WTC11 (cell line): ENCODE measurements at regions not wholly inside any gene's neighbourhood (a gene's known extent, or its start where the extent isn't known, plus 50 kb on each side); places are given as distances from the start of the nearest gene placed in this dataset.

Experiments
- ATAC-seq: fragments of 200-7000 bp; cut with Tn5 transposase; 2 replicates; pipeline ENCODE4 v1.10.0; 2021; ENCODE audit warnings: mild to moderate bottlenecking, moderate library complexity
- CTCF ChIA-PET: fragments of 300-600 bp; sonication (Branson Sonifier 250); formaldehyde crosslinking; loops from one replicate; lab custom pipeline; 2021; ENCODE audit warnings: antibody characterized with exemption; lab: Charles Lee
- POLR2A ChIA-PET: fragments of 350-600 bp; sonication (Branson Sonifier 250); formaldehyde crosslinking; loops from one replicate; lab custom pipeline; 2021; ENCODE audit warnings: antibody characterized with exemption; lab: Charles Lee
- DNase-seq: peaks from one replicate; pipeline ENCODE4 v3.0.0; 2021; ENCODE audit warnings: low spot score
- H3K27ac Mint-ChIP-seq: 2 replicates; pipeline ENCODE4 v1.8.0; 2021; ENCODE audit warnings: mixed read lengths
- H3K27me3 Mint-ChIP-seq: 2 replicates; pipeline ENCODE4 v1.8.0; 2021; ENCODE audit warnings: low read depth, mild to moderate bottlenecking, moderate library complexity, mixed read lengths
- H3K36me3 Mint-ChIP-seq: 2 replicates; pipeline ENCODE4 v1.8.0; 2021; ENCODE audit warnings: mixed read lengths
- H3K4me1 Mint-ChIP-seq: 2 replicates; pipeline ENCODE4 v1.8.0; 2022; ENCODE audit warnings: mixed read lengths
- H3K4me3 Mint-ChIP-seq: 2 replicates; pipeline ENCODE4 v1.8.0; 2021; ENCODE audit warnings: mild to moderate bottlenecking, moderate library complexity, mixed read lengths
- H3K9me3 Mint-ChIP-seq: 2 replicates; pipeline ENCODE4 v1.8.0; 2021; ENCODE audit warnings: mixed read lengths
- ATF2 ChIP-seq: sonication (generic); formaldehyde crosslinking; IDR thresholded peaks from 2 replicates; pipeline ENCODE4 v1.8.1; 2022; ENCODE audit warnings: low read depth, missing genetic modification reagents, borderline replicate concordance
- ATF6 ChIP-seq: sonication (generic); formaldehyde crosslinking; IDR thresholded peaks from 2 replicates; pipeline ENCODE4 v1.8.1; 2023; ENCODE audit warnings: mild to moderate bottlenecking, missing genetic modification reagents
- CREB1 ChIP-seq: sonication (generic); formaldehyde crosslinking; IDR thresholded peaks from 2 replicates; pipeline ENCODE4 v1.8.0; 2023; ENCODE audit warnings: mild to moderate bottlenecking, missing genetic modification reagents
- ERG ChIP-seq: fragments of 250-450 bp; sonication (Bioruptor Pico); IDR thresholded peaks from 2 replicates; pipeline ENCODE4 v1.8.0; 2021; ENCODE audit warnings: mild to moderate bottlenecking
- GABPB1 ChIP-seq: sonication (generic); formaldehyde crosslinking; IDR thresholded peaks from 2 replicates; pipeline ENCODE4 v1.8.1; 2023; ENCODE audit warnings: mild to moderate bottlenecking, missing genetic modification reagents
- HMGXB4 ChIP-seq: sonication (generic); formaldehyde crosslinking; IDR thresholded peaks from 2 replicates; pipeline ENCODE4 v1.8.1; 2023; ENCODE audit warnings: mild to moderate bottlenecking, moderate library complexity, missing genetic modification reagents
- NFYB ChIP-seq: sonication (generic); formaldehyde crosslinking; conservative IDR thresholded peaks from 2 replicates; pipeline ENCODE4 v1.8.0; 2022; ENCODE audit warnings: low read depth, missing genetic modification reagents
- RORB ChIP-seq: fragments of 250-450 bp; sonication (Bioruptor Pico); IDR thresholded peaks from 2 replicates; pipeline ENCODE4 v1.9.0; 2021; ENCODE audit warnings: mild to moderate bottlenecking
- SOX15 ChIP-seq: fragments of 250-450 bp; sonication (Bioruptor Pico); IDR thresholded peaks from 2 replicates; pipeline ENCODE4 v1.9.0; 2021; ENCODE audit warnings: mild to moderate bottlenecking
- TEAD1 ChIP-seq: sonication (generic); formaldehyde crosslinking; IDR thresholded peaks from 2 replicates; pipeline ENCODE4 v1.8.0; 2022; ENCODE audit warnings: mild to moderate bottlenecking, missing genetic modification reagents
- USF2 ChIP-seq: sonication (generic); formaldehyde crosslinking; IDR thresholded peaks from 2 replicates; pipeline ENCODE4 v1.8.1; 2023; ENCODE audit warnings: mild to moderate bottlenecking, missing genetic modification reagents, moderate library complexity

GRCh38 chr12:58564721-58565120, 355.6 kb downstream of the LRIG3 start:
- Mint-ChIP-seq H3K4me3 (no peak overlapping the region), H3K27me3 (no peaks in the 10 kb centered on the region), H3K27ac (no peak overlapping the region), H3K36me3 (no peaks in the 10 kb centered on the region), H3K4me1 (no peaks in the 10 kb centered on the region), H3K9me3 (peaks cover 5% of the 10 kb centered on the region; the same call in 1 of the 2 replicates)
- CTCF ChIA-PET = no interaction called here
- ATAC-seq = no peak
- POLR2A ChIA-PET = no interaction called here
- TF ChIP-seq RORB = no peak
- no peak for TF ChIP-seq ATF2 (CRISPR knock-in tag)
- TF ChIP-seq ATF6 = no peak
- TF ChIP-seq HMGXB4 = no peak
- TF ChIP-seq ERG (CRISPR knock-in tag) = no peak
- DNase-seq = no peak

- Mint-ChIP-seq H3K4me1 (no peaks in the 10 kb centered on the region), H3K9me3 (peaks cover 5% of the 10 kb centered on the region; the same call in 1 of the 2 replicates), H3K27ac (no peak overlapping the region), H3K27me3 (no peaks in the 10 kb centered on the region), H3K36me3 (no peaks in the 10 kb centered on the region), H3K4me3 (no peak overlapping the region)
- DNase-seq (no peak), ATAC-seq (no peak)
- TF ChIP-seq NFYB (CRISPR knock-in tag) (no peak), CREB1 (no peak), ATF2 (CRISPR knock-in tag) (no peak), TEAD1 (CRISPR knock-in tag) (no peak), USF2 (CRISPR knock-in tag) (no peak), RORB (no peak), GABPB1 (CRISPR knock-in tag) (no peak)
- ChIA-PET CTCF (no interaction called here), POLR2A (no interaction called here)
These were observed 353.7 kb downstream of the LRIG3 start for GRCh38 chr12:58566599-58566998.

GRCh38 chr12:58567189-58567588, 353.1 kb downstream of the LRIG3 start:
- no peak for DNase-seq
- Mint-ChIP-seq H3K4me1 (no peaks in the 10 kb centered on the region), H3K9me3 (peaks cover 5% of the 10 kb centered on the region; the same call in 1 of the 2 replicates), H3K36me3 (no peaks in the 10 kb centered on the region), H3K27me3 (no peaks in the 10 kb centered on the region), H3K27ac (no peak overlapping the region), H3K4me3 (no peak overlapping the region)
- POLR2A ChIA-PET = no interaction called here
- no peak for ATAC-seq
- TF ChIP-seq SOX15 = no peak
- CTCF ChIA-PET = no interaction called here
